GM13977 (cell line): ENCODE measurements at regions not wholly inside any gene's neighbourhood (a gene's known extent, or its start where the extent isn't known, plus 50 kb on each side); places are given as distances from the start of the nearest gene placed in this dataset.

Experiments used
- DNase-seq: peaks from one replicate; pipeline ENCODE4 v3.0.0; 2012; ENCODE audit warnings: low spot score
- CTCF ChIP-seq: IDR thresholded peaks from 2 replicates; pipeline ENCODE4 v1.5.1; 2012; ENCODE audit warnings: mild to moderate bottlenecking, control low read depth; ENCODE audit not compliant: insufficient read depth; ENCODE audit errors: extremely low read depth, missing control alignments
- in situ Hi-C: fragments of 300-500 bp; cut with MboI; formaldehyde crosslinking; loops from one replicate; pipeline ENCODE4 v1.12.0; 2022; ENCODE audit warnings: low sequenced_read_pairs, low pct_unique_long_range_greater_than_20kb, mixed read lengths, inconsistent platforms; ENCODE audit not compliant: unreplicated experiment

- no peak for TF ChIP-seq CTCF
- DNase-seq, result no peak
- in situ Hi-C loops, result no loop called here
Observed at GRCh38 chr6:33854572-33855030, 50.8 kb upstream of the MLN start.

- no peak for TF ChIP-seq CTCF
- DNase-seq, result no peak
- in situ Hi-C loops, result no loop called here
Observed at GRCh38 chr6:33853736-33854135, 49.9 kb upstream of the MLN start.
